ENCODE measurements at regions not wholly inside any gene's neighbourhood (a gene's known extent, or its start where the extent isn't known, plus 50 kb on each side); places are given as distances from the start of the nearest gene placed in this dataset.

DNA sequence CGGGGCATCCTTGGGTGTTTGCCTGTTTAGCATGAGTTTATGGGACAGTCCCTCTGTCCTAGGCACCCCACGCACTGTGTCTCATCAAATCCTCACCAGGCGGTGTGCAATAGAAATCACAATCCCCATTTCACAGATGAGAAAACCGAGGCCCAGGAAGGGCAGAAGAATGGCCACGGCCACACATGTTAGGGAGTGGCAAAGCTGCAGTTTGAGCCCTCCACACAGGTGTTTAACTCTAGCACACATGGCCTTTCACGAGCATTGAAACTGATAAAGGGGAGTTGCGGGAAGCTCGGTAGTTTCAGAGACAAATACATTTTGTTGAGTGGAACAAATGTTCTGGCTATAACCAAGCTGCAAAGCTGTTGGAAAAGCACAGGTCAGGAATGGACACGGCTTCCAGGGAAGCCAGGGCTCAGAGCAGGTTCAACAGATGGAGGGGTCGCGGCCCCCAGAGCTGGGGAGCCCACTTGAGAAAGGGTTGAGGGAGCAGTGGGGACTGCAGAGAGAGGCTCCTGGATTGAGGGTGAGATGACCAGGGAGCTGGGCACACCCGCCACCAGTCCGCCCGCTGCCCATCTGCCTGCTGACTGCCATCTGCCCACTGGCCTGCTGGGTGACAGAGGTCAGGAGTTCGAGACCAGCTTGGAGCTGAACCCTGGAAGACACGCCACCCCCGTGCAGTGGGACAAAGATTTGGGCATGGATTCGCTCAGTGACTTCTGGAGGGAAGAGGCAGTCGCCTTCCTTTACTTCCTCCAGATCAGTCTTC, 154.7 kb downstream of the URI1 start:
- Histone ChIP-seq H3K79me2 (ENCODE audit: insufficient read depth) (no peaks in the 10 kb centered on the region), H3K9me2 (no peaks in the 10 kb centered on the region), H4K20me1 (ENCODE audit: insufficient read depth) (no peaks in the 10 kb centered on the region), H3K4me1 (ENCODE audit: control insufficient read depth in 1 of 2, insufficient read depth in 2 of 2, low read depth in 1 of 2, low read length in 1 of 2) (peaks cover 0 to 9% of the 10 kb centered on the region in 2 experiments; a peak in 1 of 4 replicates), H3K27ac (ENCODE audit: low read depth in 2 of 2, low read length in 1 of 2) (no peak overlapping the region), H3F3A (replicated peaks; ENCODE audit: insufficient read depth) (no peaks in the 10 kb centered on the region), H2AFZ (ENCODE audit: low read depth) (no peak overlapping the region), H3K4me3 (ENCODE audit: low read depth in 2 of 2, low read length in 1 of 2) (no peak overlapping the region), H3K4me2 (no peak overlapping the region), H3K36me3 (replicated peaks in 1 of 2; ENCODE audit: control insufficient read depth in 1 of 2, insufficient read depth in 2 of 2, low read length in 1 of 2) (no peaks in the 10 kb centered on the region), H3K27me3 (ENCODE audit: insufficient read depth) (no peaks in the 10 kb centered on the region), H3K9ac (no peak overlapping the region), H3K9me3 (no peaks in the 10 kb centered on the region)
- TF ChIP-seq GATA2 (CRISPR knock-in tag; IDR thresholded peaks at IDR 0.05) = no peak
- no peak for TF ChIP-seq POLR2AphosphoS5 (IDR thresholded peaks at IDR 0.05; ENCODE audit: low read depth, low read length)
- TF ChIP-seq ZBTB33 (IDR thresholded peaks at IDR 0.05; ENCODE audit: borderline replicate concordance, low read depth) = no peak
- no peak for TF ChIP-seq USF2 (IDR thresholded peaks at IDR 0.05; ENCODE audit: borderline replicate concordance, low read depth, low read length)
- no peak for TF ChIP-seq RCOR1 (IDR thresholded peaks at IDR 0.05; ENCODE audit: low read length)
- TF ChIP-seq RAD21 (IDR thresholded peaks at IDR 0.05; ENCODE audit: low read length) = no peak
- TF ChIP-seq CHD2 (IDR thresholded peaks at IDR 0.05; ENCODE audit: low read length, partially characterized antibody) = no peak
- TF ChIP-seq NRF1 (IDR thresholded peaks at IDR 0.05; ENCODE audit: low read depth, low read length) = no peak
- no peak for TF ChIP-seq MXI1 (IDR thresholded peaks at IDR 0.05; ENCODE audit: low read depth, low read length)
- no peak for TF ChIP-seq FOSL2 (IDR thresholded peaks at IDR 0.05; ENCODE audit: borderline replicate concordance, low read depth)
- TF ChIP-seq FOXM1 (IDR thresholded peaks at IDR 0.05; ENCODE audit: low read depth) = no peak
- TF ChIP-seq SIN3A (IDR thresholded peaks at IDR 0.05; ENCODE audit: borderline replicate concordance, low read depth, low read length) = no peak
- ChIA-PET CTCF (interaction anchor here (1.4 to 1.5 kb wide), 3 partner anchors 9 to 36 kb away, joined by 3 to 9 read pairs (median 5); no protein-coding TSS in a partner anchor), POLR2A (no interaction called here)
- WGBS (ENCODE audit: low lambda C conversion rate) = 45% methylated on average over 14 of the region's 19 CpGs
- no peak for DNase-seq

DNA sequence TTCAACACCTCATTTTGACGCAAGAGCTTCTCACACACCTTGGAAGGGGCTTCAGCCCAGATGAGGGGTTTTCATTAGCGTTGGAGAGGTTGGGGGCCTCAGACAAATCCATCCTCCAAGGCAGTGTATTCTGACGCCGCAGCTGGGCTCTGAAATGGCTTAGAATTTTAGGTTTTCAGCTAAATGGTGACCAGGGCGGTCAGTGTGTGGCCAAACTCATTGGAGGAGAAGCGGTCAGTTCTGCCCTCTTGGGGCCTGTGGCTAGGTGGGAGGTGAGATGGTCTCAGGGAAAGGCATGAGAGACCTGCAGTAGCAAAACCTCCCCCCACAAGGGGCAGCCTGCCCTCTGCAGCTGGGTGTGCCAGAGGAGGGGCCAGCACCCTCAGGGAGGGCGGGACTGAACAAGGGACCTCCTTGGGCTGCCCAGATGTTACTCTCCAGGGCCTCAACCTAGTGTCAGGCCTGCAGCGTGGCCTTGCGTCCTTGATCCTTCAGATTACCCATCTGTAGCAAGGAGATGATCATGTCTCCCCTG, 155.8 kb downstream of the URI1 start:
- WGBS (ENCODE audit: low lambda C conversion rate) = 36% methylated on average over 9 of the region's 9 CpGs
- POLR2A ChIA-PET = no interaction called here
- no peak for TF ChIP-seq GABPA (IDR thresholded peaks at IDR 0.05; ENCODE audit: low read depth)
- no peak for TF ChIP-seq USF2 (IDR thresholded peaks at IDR 0.05; ENCODE audit: borderline replicate concordance, low read depth, low read length)
- no peak for TF ChIP-seq POLR2AphosphoS5 (IDR thresholded peaks at IDR 0.05; ENCODE audit: low read depth, low read length)
- no peak for TF ChIP-seq ZBTB33 (IDR thresholded peaks at IDR 0.05; ENCODE audit: borderline replicate concordance, low read depth)
- TF ChIP-seq EZH2phosphoT487 (IDR thresholded peaks at IDR 0.05; ENCODE audit: borderline replicate concordance, low read depth) = no peak
- TF ChIP-seq, protein P1, sequence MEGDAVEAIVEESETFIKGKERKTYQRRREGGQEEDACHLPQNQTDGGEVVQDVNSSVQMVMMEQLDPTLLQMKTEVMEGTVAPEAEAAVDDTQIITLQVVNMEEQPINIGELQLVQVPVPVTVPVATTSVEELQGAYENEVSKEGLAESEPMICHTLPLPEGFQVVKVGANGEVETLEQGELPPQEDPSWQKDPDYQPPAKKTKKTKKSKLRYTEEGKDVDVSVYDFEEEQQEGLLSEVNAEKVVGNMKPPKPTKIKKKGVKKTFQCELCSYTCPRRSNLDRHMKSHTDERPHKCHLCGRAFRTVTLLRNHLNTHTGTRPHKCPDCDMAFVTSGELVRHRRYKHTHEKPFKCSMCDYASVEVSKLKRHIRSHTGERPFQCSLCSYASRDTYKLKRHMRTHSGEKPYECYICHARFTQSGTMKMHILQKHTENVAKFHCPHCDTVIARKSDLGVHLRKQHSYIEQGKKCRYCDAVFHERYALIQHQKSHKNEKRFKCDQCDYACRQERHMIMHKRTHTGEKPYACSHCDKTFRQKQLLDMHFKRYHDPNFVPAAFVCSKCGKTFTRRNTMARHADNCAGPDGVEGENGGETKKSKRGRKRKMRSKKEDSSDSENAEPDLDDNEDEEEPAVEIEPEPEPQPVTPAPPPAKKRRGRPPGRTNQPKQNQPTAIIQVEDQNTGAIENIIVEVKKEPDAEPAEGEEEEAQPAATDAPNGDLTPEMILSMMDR (IDR thresholded peaks at IDR 0.05) = no peak
- TF ChIP-seq MXI1 (IDR thresholded peaks at IDR 0.05; ENCODE audit: low read depth, low read length) = no peak
- TF ChIP-seq ELF1 (IDR thresholded peaks at IDR 0.05) = no peak
- no peak for TF ChIP-seq EP300 (IDR thresholded peaks at IDR 0.05; ENCODE audit: borderline replicate concordance in 1 of 2, low read depth in 1 of 2, low read length in 1 of 2)

More for the DNA sequence above, 155.8 kb downstream of the URI1 start:
- CTCF ChIA-PET = interaction anchor here (1.5 to 1.8 kb wide), 3 partner anchors 8 to 35 kb away, joined by 3 to 9 read pairs (median 5); no protein-coding TSS in a partner anchor
- H3K27me3 ChIP-seq (ENCODE audit: insufficient read depth) = no peaks in the 10 kb centered on the region
- H3K4me3 ChIP-seq (ENCODE audit: low read depth in 2 of 2, low read length in 1 of 2) = no peak overlapping the region
- no peaks in the 10 kb centered on the region for H3K9me3 ChIP-seq
- no peak overlapping the region for H3K9ac ChIP-seq
- no peak overlapping the region for H2AFZ ChIP-seq (ENCODE audit: low read depth)
- no peaks in the 10 kb centered on the region for H3K36me3 ChIP-seq (replicated peaks in 1 of 2; ENCODE audit: control insufficient read depth in 1 of 2, insufficient read depth in 2 of 2, low read length in 1 of 2)
- H3K4me1 ChIP-seq (ENCODE audit: control insufficient read depth in 1 of 2, insufficient read depth in 2 of 2, low read depth in 1 of 2, low read length in 1 of 2) = peaks cover 0 to 9% of the 10 kb centered on the region in 2 experiments; a peak in 1 of 4 replicates
- H4K20me1 ChIP-seq (ENCODE audit: insufficient read depth) = no peaks in the 10 kb centered on the region
- H3K4me2 ChIP-seq = no peak overlapping the region
- DNase-seq = no peak
- H3K79me2 ChIP-seq (ENCODE audit: insufficient read depth) = no peaks in the 10 kb centered on the region
- no peaks in the 10 kb centered on the region for H3K9me2 ChIP-seq
- no peak overlapping the region for H3K27ac ChIP-seq (ENCODE audit: low read depth in 2 of 2, low read length in 1 of 2)
- H3F3A ChIP-seq (replicated peaks; ENCODE audit: insufficient read depth) = no peaks in the 10 kb centered on the region

Measured in SK-N-SH (cell line).